Stimulated activated CD4-positive, alpha-beta T cell treated with anti-CD3 and anti-CD28 coated beads, Interleukin-4, amount 100 ng/mL, for 24 hours (primary cell): ENCODE measurements at regions not wholly inside any gene's neighbourhood (a gene's known extent, or its start where the extent isn't known, plus 50 kb on each side); places are given as distances from the start of the nearest gene placed in this dataset.
"Not testable (repeated sequence)": the region's sequence is repeated elsewhere in the genome, so short reads cannot be mapped to it uniquely, and the experiment has no call there.

ENCODE experiments used
- DNase-seq: peaks from one replicate; pipeline ENCODE4 v3.0.0-alpha.2; 2020

DNA sequence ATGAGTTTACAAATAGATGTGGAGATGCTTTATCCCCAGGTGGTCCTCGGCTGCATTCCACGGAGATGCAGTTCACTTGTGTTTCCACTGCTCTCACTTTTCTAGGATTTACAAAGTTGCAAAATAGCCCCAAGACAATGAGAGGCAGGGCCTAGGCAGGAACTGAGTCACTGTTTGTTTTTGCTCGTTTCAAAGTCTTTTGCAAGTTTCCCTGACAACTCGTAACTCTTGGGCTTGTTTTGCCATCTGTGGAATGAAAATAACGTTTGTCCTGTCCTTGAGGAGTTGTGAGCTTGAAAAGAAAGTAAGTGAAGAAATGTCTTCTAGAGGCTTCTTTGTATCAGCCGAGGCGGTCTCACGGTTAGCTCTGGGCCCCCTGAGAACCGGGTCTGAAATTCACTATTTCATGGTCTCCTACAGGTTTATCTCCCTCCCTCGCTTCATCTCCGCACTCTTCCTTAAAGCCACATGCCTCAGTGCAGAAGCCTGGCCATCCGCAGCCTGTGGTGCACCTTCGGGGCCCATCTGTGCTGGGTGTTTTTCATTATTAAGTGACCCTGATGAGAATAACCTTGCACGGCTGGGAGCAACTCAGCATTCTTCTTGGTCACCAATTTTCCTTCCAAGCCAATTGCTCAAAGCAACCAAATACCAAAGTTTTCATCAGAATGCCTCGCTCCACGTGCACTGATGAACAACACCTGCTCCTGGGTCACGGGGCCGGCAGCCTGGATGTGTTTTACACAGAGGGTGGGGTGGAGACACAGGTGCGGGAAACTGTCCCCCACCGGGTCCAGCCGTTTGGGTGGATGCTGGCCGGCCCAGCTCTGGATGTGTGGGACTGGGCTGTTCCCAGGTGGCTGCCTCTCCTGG lies 172.4 kb downstream of the LAT start:
- DNase-seq: not testable (repeated sequence)

DNA sequence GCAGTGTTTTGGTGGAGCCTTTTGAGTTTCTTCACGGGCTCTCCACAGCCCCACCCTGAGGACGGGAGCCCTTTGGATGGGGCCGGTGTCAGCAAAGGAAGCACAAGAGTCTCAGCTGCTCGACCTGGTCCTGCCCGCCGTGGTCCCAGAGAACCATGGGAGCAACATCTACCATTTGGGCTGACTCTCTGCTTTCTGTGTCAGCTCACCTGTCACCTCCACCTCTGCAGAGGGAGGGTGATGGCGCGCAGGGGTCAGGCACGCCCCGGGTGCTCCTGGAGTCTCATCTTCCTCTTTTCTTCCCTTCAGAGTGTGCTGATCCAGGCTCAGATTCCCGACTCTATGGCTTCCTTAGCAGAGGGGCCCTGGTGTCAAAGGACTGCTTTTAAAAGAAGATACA lies 171.7 kb downstream of the LAT start:
- no peak for DNase-seq

DNA sequence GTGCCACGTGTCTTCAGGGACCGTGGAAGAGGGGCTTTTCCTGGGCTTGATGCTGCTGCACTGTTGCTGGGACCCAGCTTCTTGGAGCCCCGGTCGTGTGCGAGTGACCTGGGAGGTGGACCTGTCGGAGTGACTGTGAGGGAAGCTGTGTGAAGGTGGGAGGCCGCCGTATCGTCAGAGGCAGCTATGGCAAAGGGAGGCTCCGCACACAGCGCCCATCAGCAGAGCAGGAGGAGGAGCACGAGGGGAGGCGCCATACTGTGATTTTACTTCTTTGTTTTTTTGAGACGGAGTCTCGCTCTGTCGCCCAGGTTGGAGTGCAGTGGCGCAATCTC lies 171.0 kb downstream of the LAT start:
- not testable (repeated sequence) for DNase-seq

DNA sequence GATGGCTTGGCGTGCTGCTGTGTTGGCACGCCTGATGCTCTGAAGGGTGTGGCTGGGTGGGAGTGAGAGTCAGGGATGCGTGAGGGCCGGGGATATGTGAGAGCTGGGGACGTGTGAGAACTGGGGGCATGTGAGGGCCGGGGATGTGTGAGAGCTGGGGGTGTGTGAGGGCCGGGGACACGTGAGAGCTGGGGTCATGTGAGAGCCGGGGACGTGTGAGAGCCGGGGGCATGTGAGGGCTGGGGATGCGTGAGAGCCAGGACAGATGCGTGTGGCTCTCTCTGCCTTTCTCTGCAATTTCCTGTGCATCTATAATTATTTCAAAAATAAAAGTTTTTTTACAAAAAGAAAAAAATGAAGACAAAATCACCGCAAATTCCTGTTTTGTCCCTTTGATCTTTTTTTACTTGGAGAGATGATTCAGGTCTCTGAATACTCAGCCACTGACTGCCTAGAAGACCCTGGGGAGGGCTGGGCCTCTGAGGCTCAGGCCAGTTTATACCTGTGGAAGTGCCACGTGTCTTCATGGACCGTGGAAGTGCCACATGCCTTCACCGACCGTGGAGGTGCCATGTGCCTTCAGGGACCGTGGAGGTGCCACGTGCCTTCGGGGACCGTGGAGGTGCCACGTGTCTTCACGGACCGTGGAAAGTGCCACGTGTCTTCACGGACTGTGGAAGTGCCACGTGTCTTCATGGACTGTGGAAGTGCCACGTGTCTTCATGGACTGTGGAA lies 170.4 kb downstream of the LAT start:
- not testable (repeated sequence) for DNase-seq

DNA sequence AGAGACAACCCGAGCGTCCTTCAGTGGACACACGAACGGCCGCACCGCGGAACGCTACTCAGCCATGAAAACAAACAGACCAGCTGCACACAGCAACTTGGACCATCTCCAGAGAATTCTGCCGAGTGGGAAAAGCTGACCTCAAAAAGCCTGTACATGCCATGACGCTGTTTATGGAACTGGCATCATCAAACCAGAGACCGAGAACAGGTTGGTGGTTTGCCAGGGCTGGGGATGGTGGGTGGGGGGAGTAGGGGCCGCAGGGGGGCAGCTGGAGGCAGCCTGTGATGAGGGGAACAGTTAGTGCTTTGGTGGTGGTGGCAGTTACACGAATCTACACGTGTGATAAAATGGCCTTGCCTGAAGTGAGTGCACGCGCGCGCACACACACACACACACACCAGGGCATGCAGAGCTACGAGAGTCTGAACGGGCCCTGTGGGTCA lies 169.8 kb downstream of the LAT start:
- DNase-seq: no peak

DNA sequence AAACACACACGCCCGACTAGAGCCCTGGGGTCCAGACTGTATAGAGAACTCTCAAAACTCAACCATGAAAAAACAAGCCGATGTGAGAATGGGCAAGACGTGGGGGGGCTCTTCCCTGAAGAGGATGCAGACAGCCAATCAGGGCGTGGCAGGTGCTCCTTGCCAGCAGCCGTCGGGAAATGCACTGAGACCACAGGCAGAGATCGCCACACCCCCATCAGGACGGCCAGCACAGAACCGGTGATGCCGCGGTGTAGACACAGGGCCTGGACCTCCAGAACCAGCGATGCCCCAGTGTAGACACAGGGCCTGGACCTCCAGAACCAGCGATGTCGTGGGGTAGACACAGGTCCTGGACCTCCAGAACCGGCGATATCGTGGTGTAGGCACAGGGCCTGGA lies 169.2 kb downstream of the LAT start:
- no peak for DNase-seq

DNA sequence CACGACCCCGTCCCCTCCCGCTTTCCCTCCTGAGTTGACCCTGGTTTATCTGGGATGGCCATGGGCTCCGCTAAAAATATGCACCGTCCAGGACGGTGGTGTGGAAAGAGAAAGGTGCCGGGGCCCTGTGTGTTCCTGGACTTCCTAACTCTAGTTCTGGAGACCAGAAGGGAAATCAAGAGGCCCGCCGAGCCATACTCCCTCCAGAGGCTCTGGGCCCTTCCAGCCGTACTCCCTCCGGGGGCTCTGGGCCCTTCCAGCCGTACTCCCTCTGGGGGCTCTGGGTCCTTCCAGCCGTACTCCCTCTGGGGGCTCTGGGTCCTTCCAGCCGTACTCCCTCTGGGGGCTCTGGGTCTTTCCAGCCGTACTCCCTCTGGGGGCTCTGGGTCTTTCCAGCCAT lies 168.5 kb downstream of the LAT start:
- DNase-seq: not testable (repeated sequence)

DNA sequence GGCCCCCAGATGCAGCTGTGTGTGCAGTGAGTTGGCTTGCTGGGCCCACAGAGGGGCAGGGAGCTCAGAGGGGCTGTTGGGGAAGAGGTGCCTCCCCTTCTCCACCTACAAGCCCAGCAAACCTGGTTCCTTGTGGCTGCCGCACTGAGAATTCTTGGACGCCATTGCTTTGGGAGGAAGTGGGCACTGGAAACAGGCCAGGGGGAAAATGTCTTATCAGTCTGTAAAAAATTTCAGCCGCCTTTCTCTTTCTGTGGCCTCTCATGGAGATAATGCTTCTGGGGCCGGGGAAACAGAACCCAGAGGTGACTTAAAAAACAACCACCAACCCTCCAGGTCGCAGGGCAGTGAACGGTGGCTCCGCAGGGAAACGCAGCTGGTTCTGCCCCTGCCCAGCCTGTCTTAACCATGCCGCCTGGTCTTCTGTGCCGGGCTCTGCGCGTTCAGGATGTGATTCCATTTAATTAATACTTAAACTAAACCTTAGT lies 167.7 kb downstream of the LAT start:
- DNase-seq: not testable (repeated sequence)

DNA sequence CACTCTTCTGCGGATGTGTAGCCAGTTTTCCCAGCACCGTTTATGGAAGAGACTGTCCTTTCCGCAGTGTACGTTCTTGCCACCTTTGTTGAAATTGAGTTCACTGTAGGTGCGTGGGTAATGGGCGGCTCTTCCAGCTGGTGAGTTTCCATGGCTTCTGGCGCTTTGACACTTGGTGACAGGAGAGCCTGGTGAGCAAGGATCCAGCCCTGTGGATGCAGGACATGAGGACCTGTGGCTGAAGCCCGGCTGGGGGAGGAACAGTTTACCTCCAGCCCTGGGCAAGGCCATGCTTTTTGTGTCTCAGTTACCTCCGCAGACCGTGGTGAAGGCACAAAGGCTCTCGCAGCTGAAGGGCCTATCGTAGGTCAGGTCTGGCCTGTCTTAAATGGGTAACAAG lies 166.5 kb downstream of the LAT start:
- DNase-seq: no peak

DNA sequence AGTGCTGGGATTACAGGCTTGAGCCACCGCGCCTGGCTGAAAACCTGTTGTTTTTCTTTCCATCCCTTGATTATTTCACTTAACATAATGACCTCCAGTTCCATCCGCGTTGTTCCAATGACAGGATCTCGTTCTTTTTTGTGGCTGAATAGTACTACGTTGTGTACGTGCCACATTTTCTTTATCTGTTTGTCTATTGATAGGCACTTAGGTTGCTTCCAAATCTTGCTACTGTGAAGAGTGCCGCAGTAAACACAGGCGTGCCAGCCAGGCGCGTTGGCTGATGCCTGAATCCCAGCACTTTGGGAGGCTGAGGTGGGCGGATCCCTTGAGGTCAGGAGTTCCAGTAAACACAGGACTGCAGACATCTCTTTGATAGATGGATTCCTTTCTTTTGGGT lies 165.1 kb downstream of the LAT start:
- DNase-seq: not testable (repeated sequence)

DNA sequence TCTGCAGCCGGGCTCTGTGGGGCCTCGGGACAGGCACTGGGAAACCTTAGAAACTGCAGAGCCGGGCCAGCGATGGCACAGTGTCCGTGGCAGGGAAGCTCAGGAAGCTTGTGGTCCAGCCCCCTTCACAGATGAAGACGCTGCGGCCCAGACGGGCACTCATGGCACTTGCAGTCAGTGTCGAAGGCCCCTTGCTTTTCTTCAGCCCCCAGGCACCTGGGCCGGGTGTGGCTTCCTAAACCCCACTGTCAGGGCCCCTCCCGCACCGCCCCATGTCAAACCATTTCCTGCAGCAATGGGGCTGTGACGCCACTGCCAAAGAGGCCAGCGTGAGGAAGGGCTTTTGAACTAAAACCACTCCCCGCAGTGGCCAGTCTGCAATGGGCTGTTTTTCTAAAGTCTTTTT lies 164.0 kb downstream of the LAT start:
- peak; percentile 52 for DNase-seq

DNA sequence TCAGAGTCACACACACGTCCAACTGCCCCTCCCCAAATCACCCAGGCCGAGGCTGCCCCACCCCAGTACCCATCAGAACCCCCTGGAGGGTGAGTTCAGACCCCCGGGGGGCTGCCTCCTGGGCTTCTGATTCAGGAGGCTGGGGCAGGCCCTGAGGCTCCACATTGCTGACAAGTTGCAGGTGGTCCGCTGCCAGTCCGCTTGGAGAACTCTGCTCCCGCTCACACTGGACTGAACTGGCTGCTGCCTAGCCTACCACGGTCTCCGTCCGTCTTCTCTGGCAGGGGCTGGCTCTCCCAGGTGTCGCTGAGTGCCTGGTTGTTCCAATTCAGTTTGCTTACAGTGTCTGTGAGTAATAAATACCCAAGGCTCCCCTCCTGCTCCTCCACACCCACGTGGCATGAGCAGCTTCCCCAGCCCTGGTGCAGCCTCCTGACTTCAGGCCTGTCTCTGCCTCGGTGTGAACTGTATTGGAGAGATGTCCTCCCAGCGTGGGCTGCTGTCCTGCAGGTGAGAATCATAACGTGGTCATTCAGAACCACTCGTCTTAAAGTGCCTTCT lies 163.4 kb downstream of the LAT start:
- DNase-seq: peak; percentile 43

DNA sequence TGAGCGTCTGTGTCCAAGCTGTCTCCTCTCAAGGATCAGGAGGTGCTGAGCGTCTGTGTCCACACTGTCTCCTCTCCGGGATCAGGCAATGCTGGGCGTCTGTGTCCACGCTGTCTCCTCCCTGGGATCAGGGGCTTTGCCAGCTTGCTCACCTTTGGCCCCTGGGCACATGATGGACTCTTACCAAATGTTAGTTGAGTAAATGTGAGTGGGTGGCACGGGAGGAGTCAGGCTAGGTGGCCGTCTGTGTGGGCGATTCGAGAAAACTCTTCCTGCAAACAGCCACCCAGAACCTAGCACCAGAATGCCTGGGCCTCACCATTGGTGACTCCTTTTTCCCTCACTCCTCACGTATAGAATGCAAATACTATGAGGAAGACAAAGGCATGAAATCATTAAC lies 162.9 kb downstream of the LAT start:
- DNase-seq: peak; percentile 10

DNA sequence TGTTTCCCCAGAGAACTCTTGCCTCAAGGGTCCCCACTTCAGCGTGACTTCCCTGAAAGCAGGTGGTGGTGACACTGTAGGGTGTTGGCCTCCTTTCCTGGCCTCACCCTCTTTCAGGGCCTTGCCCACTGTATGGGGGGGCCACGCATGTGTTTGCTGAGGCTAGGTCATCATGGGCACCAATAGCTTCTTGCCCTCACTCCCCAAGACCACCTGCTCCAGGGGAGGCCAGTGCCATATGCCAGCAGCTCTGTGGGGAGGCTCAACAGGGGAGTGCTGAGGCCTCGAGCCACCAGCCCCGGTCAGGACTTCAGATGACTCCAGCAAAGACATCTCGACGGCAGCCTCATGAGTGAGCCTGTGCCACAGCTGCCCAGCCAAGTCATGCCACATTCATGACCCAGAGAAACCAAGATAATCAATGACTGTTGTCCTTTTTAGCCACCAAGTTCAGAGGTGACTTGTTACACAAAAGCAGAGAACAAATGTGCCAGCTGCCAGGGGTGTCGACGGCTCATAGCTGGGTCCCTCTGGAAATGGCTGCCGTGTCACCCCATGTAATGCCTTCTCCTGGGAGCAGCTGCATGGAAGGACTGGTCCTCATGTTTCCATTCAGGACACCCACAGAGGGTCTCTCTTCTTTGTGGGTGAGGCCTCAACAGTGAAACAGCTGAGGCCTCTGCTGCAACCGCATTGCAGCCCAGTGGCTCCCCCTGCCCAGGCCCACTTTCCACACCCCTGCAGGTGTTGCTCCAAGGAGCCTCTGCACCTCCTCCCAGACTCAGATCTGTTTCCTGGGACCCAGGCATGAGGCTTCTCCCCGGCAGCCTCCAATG lies 162.2 kb downstream of the LAT start:
- not testable (repeated sequence) for DNase-seq

DNA sequence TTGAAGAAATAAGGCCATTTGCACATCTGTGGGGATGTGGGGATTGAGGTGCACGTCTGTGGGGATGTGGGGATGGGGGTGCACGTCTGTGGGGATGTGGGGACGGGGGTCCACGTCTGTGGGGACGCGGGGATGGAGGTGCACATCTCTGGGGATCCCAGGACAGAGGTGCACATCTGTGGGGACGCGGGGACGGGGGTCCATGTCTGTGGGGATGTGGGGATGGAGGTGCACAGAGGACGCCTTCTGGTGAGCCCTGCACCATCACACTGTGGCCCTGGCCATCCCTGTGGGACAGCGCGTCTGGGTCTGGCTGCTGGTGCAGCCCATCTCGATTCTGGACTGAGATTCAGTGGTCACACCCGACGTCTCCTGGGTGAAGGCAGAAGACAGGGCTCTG lies 161.4 kb downstream of the LAT start:
- no peak for DNase-seq

DNA sequence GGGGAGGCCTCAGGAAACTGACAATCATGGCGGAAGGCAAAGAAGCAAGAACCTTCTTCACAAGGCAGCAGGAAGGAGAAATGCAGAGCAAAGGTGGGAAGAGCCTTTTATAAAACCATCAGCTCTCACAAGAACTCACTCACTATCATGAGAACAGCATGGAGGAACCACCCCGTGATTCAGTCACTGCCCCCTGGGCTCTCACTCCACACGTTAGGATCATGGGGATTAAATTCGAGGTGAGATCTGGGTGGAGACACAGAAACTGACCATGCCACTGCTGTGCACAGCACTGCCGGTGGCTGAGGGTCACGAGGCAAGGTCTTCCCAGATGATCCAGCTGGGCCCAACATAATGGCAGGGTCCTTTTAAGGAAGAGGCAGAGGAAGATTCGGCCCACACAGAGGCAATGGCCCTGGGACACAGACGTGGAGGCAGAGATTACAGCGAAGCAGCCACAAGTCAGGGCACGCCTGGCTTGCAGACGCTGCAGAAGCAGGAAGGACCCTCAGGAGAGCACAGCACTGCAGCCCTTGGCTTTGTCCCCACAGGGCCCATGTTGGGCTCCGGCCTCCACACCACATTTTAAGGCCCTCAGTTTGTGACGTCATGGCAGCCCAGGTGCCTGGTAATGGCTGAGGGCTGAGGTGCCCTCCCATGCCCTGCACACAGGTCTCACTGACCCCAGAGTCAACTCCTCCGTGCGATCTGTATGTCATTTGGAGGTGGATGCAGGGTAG lies 160.8 kb downstream of the LAT start:
- DNase-seq: not testable (repeated sequence)

DNA sequence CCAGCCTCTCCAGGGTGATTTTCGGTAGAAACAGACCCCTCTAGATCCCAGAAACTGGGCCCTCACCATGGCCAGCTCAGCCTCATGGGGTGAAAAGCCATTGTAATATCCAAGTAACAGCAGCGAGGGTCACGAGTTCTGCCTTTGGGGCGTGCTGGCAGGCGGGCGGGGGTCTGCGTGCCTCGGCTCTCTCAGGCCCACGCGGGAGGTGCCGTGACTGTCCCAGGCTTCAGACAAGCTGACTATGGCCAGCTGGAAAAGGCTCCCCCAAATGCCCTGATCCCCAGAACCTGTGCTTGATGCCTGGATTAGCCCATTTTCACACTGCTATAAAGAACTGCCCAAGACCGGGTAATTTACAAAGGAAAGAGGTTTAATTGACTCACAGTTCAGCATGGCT lies 160.2 kb downstream of the LAT start:
- not testable (repeated sequence) for DNase-seq

DNA sequence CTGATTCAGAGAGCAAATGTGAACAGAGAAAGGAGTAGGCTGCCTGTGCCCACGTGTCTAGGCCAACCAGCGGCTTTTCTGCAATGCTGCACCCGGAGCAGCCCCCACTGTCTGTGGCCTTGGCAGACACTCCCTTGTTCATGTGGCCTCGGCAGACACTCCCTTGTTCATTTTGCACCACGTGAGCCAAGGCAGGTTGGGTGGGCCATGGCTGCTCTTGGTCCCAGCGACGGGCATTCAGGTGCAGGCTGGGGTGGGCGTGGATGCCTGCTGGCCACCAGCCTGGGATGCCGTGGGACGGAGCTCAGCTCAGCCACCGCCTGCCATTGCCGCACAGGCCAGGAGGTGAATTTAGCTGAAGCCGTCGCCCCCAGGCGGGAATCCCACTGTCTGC lies 159.8 kb downstream of the LAT start:
- DNase-seq: not testable (repeated sequence)

DNA sequence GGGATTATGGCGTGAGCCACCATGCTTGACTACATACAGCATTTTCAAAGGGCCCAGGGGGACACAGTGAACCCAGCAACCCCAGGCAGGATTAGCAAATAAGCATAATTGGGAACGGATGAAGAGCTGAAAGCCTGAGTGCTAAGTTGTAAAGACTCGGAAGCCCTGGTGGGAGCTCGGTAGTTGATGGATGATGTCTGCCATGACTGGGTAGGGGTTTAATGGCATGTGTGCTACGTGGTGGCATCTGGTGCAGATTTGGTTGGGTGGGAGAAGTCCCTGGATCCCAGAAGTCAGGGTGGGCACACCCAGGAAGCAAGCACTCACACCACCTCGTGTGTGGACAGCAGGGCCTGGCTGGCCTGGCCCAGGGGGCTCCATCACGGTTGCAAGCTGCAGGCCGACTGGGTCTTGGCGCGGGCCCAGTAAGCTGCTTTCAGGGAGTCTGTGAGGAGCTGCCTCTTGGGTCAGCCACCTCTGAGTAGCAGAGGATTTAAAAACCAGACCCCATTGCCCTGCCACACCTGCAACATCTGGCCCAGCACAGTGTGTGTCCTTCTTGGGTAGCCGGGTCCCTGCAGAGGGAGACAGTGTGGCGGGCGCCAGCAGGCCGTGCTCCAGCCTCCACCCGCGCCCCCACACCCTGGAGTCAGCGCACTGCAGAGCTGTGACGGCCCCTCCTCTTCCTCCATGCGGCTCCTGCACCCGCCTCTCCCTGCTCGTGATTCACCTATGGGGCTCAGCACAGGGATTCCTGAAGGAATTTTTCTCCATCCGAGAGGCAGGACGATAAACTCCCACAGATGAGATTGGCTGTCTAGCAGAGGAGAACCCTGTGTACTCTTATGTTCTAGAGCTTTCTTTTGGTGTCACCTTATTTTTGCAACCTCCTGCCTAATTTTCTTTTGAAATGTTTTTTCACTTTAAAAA lies 159.2 kb downstream of the LAT start:
- not testable (repeated sequence) for DNase-seq

DNA sequence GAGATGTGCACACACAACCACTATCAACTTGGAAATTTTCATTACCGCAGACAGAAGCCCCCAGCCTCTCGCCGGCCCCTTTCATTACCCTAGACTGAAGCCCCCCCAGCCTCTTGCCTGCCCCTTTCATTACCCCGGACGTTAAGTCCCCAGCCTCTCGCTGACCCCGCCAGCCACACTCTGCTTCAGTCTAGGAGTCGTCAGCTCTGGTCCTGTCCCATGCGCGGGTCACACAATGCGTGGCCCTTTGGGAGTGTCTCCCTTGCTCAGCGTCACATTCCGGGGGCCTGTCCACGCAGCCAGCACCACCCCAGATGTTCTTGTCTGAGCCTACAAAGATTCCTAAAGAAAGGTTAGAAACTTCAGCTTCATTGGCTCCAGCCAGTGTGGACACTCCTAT lies 157.7 kb downstream of the LAT start:
- DNase-seq: not testable (repeated sequence)
